WI38 (cell line): ENCODE measurements at regions not wholly inside any gene's neighbourhood (a gene's known extent, or its start where the extent isn't known, plus 50 kb on each side); places are given as distances from the start of the nearest gene placed in this dataset.

Source experiments
- H3K4me3 ChIP-seq: 2 replicates; pipeline ENCODE4 v1.5.1; 2011; ENCODE audit warnings: low read depth, mild to moderate bottlenecking, control low read depth, low read length
- CTCF ChIP-seq: IDR thresholded peaks from 2 replicates; pipeline ENCODE4 v1.5.1; 2012; ENCODE audit warnings: low read depth, mild to moderate bottlenecking, control low read depth, low read length

- no peak for TF ChIP-seq CTCF
- H3K4me3 ChIP-seq, result no peak overlapping the region
Observed at GRCh38 chr20:37643400-37643799, 50.4 kb upstream of the CTNNBL1 start.

- TF ChIP-seq CTCF, result no peak
- H3K4me3 ChIP-seq, result no peak overlapping the region
Observed at GRCh38 chr20:37642246-37642645, 51.6 kb upstream of the CTNNBL1 start.

GRCh38 chr20:37640600-37641561 lies 52.9 kb upstream of the CTNNBL1 start:
- TF ChIP-seq CTCF, result no peak
- H3K4me3 ChIP-seq, result no peak overlapping the region

DNA sequence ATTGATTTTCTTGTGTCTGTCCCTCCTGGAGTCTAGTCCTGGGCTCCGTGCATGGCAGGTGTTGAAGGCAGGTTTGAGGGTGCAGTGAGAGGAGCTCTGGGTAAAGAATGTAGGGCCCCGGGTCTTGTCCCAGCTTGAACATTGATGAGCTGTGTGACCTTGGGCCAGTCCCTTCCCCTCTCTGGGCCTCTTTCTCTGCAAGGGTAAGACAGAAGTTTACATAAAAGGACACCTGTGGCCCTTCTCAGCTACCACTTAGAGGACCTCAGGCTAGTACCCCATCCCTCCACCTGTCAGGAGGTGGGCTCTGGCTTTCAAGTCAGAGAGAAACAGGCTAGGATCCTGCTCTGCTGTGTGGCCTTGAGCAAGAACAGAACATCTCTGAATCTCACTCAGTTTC lies 55.3 kb upstream of the CTNNBL1 start:
- no peak for TF ChIP-seq CTCF
- H3K4me3 ChIP-seq, result no peak overlapping the region

GRCh38 chr20:37636977-37637376 lies 56.9 kb upstream of the CTNNBL1 start:
- no peak overlapping the region for H3K4me3 ChIP-seq
- TF ChIP-seq CTCF, result no peak

- no peak overlapping the region for H3K4me3 ChIP-seq
- TF ChIP-seq CTCF, result no peak
Observed at GRCh38 chr20:37636212-37636975, 57.4 kb upstream of the CTNNBL1 start.

GRCh38 chr20:37630993-37631392 lies 62.8 kb upstream of the CTNNBL1 start:
- no peak for TF ChIP-seq CTCF
- H3K4me3 ChIP-seq, result no peak overlapping the region
